ENCODE measurements at regions not wholly inside any gene's neighbourhood (a gene's known extent, or its start where the extent isn't known, plus 50 kb on each side); places are given as distances from the start of the nearest gene placed in this dataset.
"Not testable (repeated sequence)": the region's sequence is repeated elsewhere in the genome, so short reads cannot be mapped to it uniquely, and the experiment has no call there.

DNA sequence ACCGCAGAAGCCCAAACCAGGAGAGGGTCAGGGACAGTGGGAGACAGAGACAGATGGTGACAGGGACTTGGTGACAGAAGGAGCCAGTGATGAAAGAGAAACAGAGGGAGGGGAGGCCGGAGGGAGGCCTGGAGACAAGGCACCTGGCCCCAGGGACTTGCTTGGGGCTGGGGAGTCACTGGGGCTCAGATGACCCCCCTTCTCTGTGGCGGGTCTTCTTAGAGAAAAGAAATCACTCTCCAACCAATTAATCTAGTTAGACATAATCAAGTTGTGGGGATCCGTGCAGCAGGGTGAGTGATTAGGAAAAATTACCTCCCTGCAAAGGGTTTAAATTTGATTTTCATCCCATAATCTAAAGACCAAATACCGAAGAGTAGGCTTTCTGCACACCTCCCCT lies 519.8 kb downstream of the PTPRU start:
- no peaks in the 10 kb centered on the region for H3K9me3 ChIP-seq (ENCODE audit: control insufficient read depth in 4 of 4, low read length in 3 of 4)
- no peaks in the 10 kb centered on the region for H3K36me3 ChIP-seq (ENCODE audit: control insufficient read depth in 4 of 4, insufficient read depth in 3 of 4, low read depth in 1 of 4, low read length in 3 of 4)
- TF ChIP-seq, protein P1, sequence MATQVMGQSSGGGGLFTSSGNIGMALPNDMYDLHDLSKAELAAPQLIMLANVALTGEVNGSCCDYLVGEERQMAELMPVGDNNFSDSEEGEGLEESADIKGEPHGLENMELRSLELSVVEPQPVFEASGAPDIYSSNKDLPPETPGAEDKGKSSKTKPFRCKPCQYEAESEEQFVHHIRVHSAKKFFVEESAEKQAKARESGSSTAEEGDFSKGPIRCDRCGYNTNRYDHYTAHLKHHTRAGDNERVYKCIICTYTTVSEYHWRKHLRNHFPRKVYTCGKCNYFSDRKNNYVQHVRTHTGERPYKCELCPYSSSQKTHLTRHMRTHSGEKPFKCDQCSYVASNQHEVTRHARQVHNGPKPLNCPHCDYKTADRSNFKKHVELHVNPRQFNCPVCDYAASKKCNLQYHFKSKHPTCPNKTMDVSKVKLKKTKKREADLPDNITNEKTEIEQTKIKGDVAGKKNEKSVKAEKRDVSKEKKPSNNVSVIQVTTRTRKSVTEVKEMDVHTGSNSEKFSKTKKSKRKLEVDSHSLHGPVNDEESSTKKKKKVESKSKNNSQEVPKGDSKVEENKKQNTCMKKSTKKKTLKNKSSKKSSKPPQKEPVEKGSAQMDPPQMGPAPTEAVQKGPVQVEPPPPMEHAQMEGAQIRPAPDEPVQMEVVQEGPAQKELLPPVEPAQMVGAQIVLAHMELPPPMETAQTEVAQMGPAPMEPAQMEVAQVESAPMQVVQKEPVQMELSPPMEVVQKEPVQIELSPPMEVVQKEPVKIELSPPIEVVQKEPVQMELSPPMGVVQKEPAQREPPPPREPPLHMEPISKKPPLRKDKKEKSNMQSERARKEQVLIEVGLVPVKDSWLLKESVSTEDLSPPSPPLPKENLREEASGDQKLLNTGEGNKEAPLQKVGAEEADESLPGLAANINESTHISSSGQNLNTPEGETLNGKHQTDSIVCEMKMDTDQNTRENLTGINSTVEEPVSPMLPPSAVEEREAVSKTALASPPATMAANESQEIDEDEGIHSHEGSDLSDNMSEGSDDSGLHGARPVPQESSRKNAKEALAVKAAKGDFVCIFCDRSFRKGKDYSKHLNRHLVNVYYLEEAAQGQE (IDR thresholded peaks at IDR 0.05), result no peak
- TF ChIP-seq FOXA2 (IDR thresholded peaks at IDR 0.05) (no peak), FOXA1 (IDR thresholded peaks at IDR 0.05) (no peak), SP1 (IDR thresholded peaks at IDR 0.05) (no peak), NR2F2 (IDR thresholded peaks at IDR 0.05) (no peak), EGR1 (IDR thresholded peaks at IDR 0.05; ENCODE audit: low read depth in 2 of 2) (no peak), YY1 (IDR thresholded peaks at IDR 0.05) (no peak), JUND (IDR thresholded peaks at IDR 0.05) (no peak), RAD21 (IDR thresholded peaks at IDR 0.05) (no peak), RXRA (IDR thresholded peaks at IDR 0.05) (no peak), TAF1 (conservative IDR thresholded peaks at IDR 0.05) (no peak), HNF4G (IDR thresholded peaks at IDR 0.05) (no peak)
- TF ChIP-seq, protein P2, sequence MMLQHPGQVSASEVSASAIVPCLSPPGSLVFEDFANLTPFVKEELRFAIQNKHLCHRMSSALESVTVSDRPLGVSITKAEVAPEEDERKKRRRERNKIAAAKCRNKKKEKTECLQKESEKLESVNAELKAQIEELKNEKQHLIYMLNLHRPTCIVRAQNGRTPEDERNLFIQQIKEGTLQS (IDR thresholded peaks at IDR 0.05), result no peak
- TF ChIP-seq, protein P3, sequence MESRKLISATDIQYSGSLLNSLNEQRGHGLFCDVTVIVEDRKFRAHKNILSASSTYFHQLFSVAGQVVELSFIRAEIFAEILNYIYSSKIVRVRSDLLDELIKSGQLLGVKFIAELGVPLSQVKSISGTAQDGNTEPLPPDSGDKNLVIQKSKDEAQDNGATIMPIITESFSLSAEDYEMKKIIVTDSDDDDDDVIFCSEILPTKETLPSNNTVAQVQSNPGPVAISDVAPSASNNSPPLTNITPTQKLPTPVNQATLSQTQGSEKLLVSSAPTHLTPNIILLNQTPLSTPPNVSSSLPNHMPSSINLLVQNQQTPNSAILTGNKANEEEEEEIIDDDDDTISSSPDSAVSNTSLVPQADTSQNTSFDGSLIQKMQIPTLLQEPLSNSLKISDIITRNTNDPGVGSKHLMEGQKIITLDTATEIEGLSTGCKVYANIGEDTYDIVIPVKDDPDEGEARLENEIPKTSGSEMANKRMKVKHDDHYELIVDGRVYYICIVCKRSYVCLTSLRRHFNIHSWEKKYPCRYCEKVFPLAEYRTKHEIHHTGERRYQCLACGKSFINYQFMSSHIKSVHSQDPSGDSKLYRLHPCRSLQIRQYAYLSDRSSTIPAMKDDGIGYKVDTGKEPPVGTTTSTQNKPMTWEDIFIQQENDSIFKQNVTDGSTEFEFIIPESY (IDR thresholded peaks at IDR 0.05), result no peak
- TF ChIP-seq, protein P4, sequence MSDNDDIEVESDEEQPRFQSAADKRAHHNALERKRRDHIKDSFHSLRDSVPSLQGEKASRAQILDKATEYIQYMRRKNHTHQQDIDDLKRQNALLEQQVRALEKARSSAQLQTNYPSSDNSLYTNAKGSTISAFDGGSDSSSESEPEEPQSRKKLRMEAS (IDR thresholded peaks at IDR 0.05), result no peak
- TF ChIP-seq, protein P5, sequence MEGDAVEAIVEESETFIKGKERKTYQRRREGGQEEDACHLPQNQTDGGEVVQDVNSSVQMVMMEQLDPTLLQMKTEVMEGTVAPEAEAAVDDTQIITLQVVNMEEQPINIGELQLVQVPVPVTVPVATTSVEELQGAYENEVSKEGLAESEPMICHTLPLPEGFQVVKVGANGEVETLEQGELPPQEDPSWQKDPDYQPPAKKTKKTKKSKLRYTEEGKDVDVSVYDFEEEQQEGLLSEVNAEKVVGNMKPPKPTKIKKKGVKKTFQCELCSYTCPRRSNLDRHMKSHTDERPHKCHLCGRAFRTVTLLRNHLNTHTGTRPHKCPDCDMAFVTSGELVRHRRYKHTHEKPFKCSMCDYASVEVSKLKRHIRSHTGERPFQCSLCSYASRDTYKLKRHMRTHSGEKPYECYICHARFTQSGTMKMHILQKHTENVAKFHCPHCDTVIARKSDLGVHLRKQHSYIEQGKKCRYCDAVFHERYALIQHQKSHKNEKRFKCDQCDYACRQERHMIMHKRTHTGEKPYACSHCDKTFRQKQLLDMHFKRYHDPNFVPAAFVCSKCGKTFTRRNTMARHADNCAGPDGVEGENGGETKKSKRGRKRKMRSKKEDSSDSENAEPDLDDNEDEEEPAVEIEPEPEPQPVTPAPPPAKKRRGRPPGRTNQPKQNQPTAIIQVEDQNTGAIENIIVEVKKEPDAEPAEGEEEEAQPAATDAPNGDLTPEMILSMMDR (IDR thresholded peaks at IDR 0.05; ENCODE audit: low read depth, low read length, missing input control), result no peak
- no peak overlapping the region for H3K9ac ChIP-seq (ENCODE audit: low read depth in 1 of 2, low read length in 2 of 2)
- H3K4me3 ChIP-seq (ENCODE audit: low read depth in 1 of 3, low read length in 3 of 3), result no peak overlapping the region
- WGBS, result 79% methylated on average over 5 of the region's 5 CpGs
- no peak overlapping the region for H3K27ac ChIP-seq (ENCODE audit: low read depth in 1 of 2, low read length in 2 of 2)
- H3K27me3 ChIP-seq (ENCODE audit: control insufficient read depth in 4 of 4, insufficient read depth in 4 of 4, low read length in 3 of 4), result no peaks in the 10 kb centered on the region
- no peaks in the 10 kb centered on the region for H3K4me1 ChIP-seq (ENCODE audit: control insufficient read depth in 4 of 4, insufficient read depth in 4 of 4, low read length in 3 of 4)
- DNase-seq (ENCODE audit: low spot score), result peak; percentile 19

DNA sequence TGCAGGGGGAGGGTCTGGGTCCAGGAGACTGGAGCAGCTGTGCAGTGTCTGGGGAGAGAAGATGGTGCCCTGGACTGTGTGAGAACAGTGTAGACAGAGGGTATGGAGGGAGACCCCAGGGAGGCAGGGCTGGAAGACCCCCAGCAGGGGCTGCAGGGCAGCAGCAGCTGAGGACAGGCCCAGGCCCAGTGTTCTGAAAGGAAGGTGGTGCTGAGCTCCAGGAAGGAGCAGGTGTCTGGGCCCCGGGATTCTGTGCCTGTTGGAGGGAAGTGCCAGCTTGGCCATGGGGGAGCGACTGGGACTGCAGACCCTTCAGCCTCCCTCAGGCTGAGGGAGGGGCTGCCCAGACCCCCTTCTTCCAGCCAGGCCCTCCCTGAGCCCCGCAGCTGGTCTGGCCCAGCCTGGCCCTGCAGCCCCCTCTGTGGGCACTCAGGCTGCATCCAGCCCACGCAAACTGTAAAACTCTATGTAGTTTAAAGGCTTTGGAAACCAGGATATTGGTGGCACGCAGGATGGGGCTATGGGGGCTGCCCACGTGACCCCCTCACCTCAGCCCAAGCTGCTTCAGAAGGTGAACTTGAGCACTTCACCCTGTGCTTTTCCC lies 519.2 kb downstream of the PTPRU start:
- not testable (repeated sequence) for H3K9me3 ChIP-seq (ENCODE audit: control insufficient read depth in 4 of 4, low read length in 3 of 4); H3K36me3 ChIP-seq (ENCODE audit: control insufficient read depth in 4 of 4, insufficient read depth in 3 of 4, low read depth in 1 of 4, low read length in 3 of 4); H3K4me1 ChIP-seq (ENCODE audit: control insufficient read depth in 4 of 4, insufficient read depth in 4 of 4, low read length in 3 of 4); H3K27me3 ChIP-seq (ENCODE audit: control insufficient read depth in 4 of 4, insufficient read depth in 4 of 4, low read length in 3 of 4); H3K27ac ChIP-seq (ENCODE audit: low read depth in 1 of 2, low read length in 2 of 2); H3K9ac ChIP-seq (ENCODE audit: low read depth in 1 of 2, low read length in 2 of 2); H3K4me3 ChIP-seq (ENCODE audit: low read depth in 1 of 3, low read length in 3 of 3)
- peak; percentile 17 for DNase-seq (ENCODE audit: low spot score)
- WGBS, result 73% methylated on average over 6 of the region's 6 CpGs
